Testis (tissue), 2 donors: ENCODE measurements at regions not wholly inside any gene's neighbourhood (a gene's known extent, or its start where the extent isn't known, plus 50 kb on each side); places are given as distances from the start of the nearest gene placed in this dataset.
A peak's percentile ranks its signal among the peaks of the same experiment; 100 is the strongest.

ENCODE experiments used
- DNase-seq: peaks from one replicate; pipeline ENCODE4 v3.0.0-alpha.2; 2019
- H3K27ac ChIP-seq, 2 donors: fragments of 200-600 bp; sonication (generic); one replicate each; pipeline ENCODE4 v1.5.1; 2019
- H3K27me3 ChIP-seq: fragments of 200-600 bp; sonication (generic); one replicate; pipeline ENCODE4 v1.5.1; 2019
- H3K36me3 ChIP-seq: fragments of 200-600 bp; sonication (generic); one replicate; pipeline ENCODE4 v1.5.1; 2017; ENCODE audit warnings: low read depth; ENCODE audit errors: missing control alignments
- H3K4me1 ChIP-seq: fragments of 200-600 bp; sonication (generic); one replicate; pipeline ENCODE4 v1.5.1; 2019
- H3K4me3 ChIP-seq, 2 donors: fragments of 200-600 bp; sonication (generic); one replicate each; pipeline ENCODE4 v1.5.1; 2017 to 2019
- H3K9me3 ChIP-seq: fragments of 200-600 bp; sonication (generic); one replicate; pipeline ENCODE4 v1.5.1; 2017
- CTCF ChIP-seq, 3 experiments: fragments of 450-650 bp in 2 of 3; fragments of 200-600 bp in 1 of 3; sonication (generic) in 1 of 3; IDR thresholded peaks; one replicate each; pipeline ENCODE4 v1.5.1; 2016 to 2019; ENCODE audit warnings: antibody characterized with exemption in 3 of 3, mild to moderate bottlenecking in 2 of 3, moderate library complexity in 1 of 3
- POLR2A ChIP-seq: fragments of 450-650 bp; IDR thresholded peaks from one replicate; pipeline ENCODE4 v1.6.1; 2017; ENCODE audit warnings: antibody characterized with exemption, mild to moderate bottlenecking, moderate library complexity
- WGBS, 2 donors: methylation state at CpG; one replicate each; pipeline ENCODE4 v1.1.5; 2018; 5-methylcytosine and 5-hydroxymethylcytosine counted together
- intact Hi-C: fragments of 100-400 bp; cut with DNase I; formaldehyde crosslinking; loops from one replicate; pipeline ENCODE4 v1.15.1; 2023; ENCODE audit warnings: low total_unique reads

GRCh38 chr13:80151016-80151415 is 189.9 kb downstream of the SPRY2 start:
- intact Hi-C loops, result no loop called here
- Histone ChIP-seq H3K27ac (no peak overlapping the region), H3K9me3 (no peaks in the 10 kb centered on the region), H3K27me3 (no peaks in the 10 kb centered on the region), H3K36me3 (no peaks in the 10 kb centered on the region), H3K4me1 (no peaks in the 10 kb centered on the region), H3K4me3 (no peak overlapping the region)
- TF ChIP-seq POLR2A (no peak), CTCF (IDR thresholded peaks at IDR 0.05) (no peak)
- no peak for DNase-seq

DNA sequence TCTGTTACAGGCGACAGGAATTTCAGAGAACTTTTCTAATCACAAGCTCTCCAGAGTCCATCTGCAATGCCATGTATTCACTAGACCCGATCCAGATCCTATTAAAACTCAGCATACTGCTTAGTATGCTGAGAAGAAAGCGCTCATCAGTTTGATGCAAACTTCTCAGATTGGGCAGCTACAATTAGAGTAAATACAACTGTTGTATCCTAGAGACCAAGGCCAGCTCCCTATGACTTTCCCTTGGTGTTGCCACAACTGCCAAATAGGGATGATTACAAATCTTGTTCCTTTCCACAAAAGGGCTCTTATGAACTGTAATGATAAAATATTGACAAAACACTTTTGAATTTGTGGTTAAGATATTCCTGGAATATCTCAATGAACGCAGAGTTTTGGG is 191.2 kb downstream of the SPRY2 start:
- H3K27ac ChIP-seq, result no peak overlapping the region
- H3K4me1 ChIP-seq, result no peaks in the 10 kb centered on the region
- no peaks in the 10 kb centered on the region for H3K36me3 ChIP-seq
- intact Hi-C loops, result no loop called here
- 87 to 95% methylated on average over 4 of the region's 4 CpGs for WGBS, 2 donors
- H3K27me3 ChIP-seq, result no peaks in the 10 kb centered on the region
- H3K4me3 ChIP-seq, result no peak overlapping the region
- H3K9me3 ChIP-seq, result no peaks in the 10 kb centered on the region
- DNase-seq, result no peak
- TF ChIP-seq POLR2A (no peak), CTCF (IDR thresholded peaks at IDR 0.05) (no peak)

GRCh38 chr13:80145171-80145690 is 195.7 kb downstream of the SPRY2 start:
- TF ChIP-seq CTCF (IDR thresholded peaks at IDR 0.05), result no peak
- TF ChIP-seq POLR2A, result no peak
- DNase-seq, result peak; percentile 24
- no peaks in the 10 kb centered on the region for H3K27me3 ChIP-seq

GRCh38 chr13:80144493-80144892 is 196.4 kb downstream of the SPRY2 start:
- intact Hi-C loops, result no loop called here
- Histone ChIP-seq H3K27ac (no peak overlapping the region), H3K9me3 (no peaks in the 10 kb centered on the region), H3K27me3 (no peaks in the 10 kb centered on the region), H3K4me1 (peaks cover 7% of the 10 kb centered on the region), H3K36me3 (no peaks in the 10 kb centered on the region), H3K4me3 (no peak overlapping the region)
- DNase-seq, result no peak
- TF ChIP-seq CTCF (IDR thresholded peaks at IDR 0.05), result no peak

More at GRCh38 chr13:80145171-80145690, 195.7 kb downstream of the SPRY2 start:
- H3K4me3 ChIP-seq, result no peak overlapping the region
- intact Hi-C loops, result no loop called here
- no peak overlapping the region for H3K27ac ChIP-seq
- H3K4me1 ChIP-seq, result peaks cover 7% of the 10 kb centered on the region
- 34 to 66% methylated on average over 3 of the region's 3 CpGs for WGBS, 2 donors
- no peaks in the 10 kb centered on the region for H3K9me3 ChIP-seq
- no peaks in the 10 kb centered on the region for H3K36me3 ChIP-seq

- H3K4me1 ChIP-seq, result peaks cover 7% of the 10 kb centered on the region
- no peaks in the 10 kb centered on the region for H3K27me3 ChIP-seq
- peak; percentile 71 for DNase-seq
- intact Hi-C loops, result no loop called here
- no peaks in the 10 kb centered on the region for H3K9me3 ChIP-seq
- TF ChIP-seq CTCF (IDR thresholded peaks at IDR 0.05), result no peak
- TF ChIP-seq POLR2A, result no peak
- no peak overlapping the region for H3K4me3 ChIP-seq
- no peaks in the 10 kb centered on the region for H3K36me3 ChIP-seq
- 45 to 57% methylated on average over 7 of the region's 7 CpGs for WGBS, 2 donors
- peak overlapping the region in 1 of 2 donors; percentile 11 for H3K27ac ChIP-seq
Measured at GRCh38 chr13:80141123-80141849, 199.6 kb downstream of the SPRY2 start.
